Peyer's patch (tissue), 4 donors: ENCODE measurements at regions not wholly inside any gene's neighbourhood (a gene's known extent, or its start where the extent isn't known, plus 50 kb on each side); places are given as distances from the start of the nearest gene placed in this dataset.

ENCODE experiments used
- POLR2A ChIP-seq, 2 donors: fragments of 450-650 bp; IDR thresholded peaks; one replicate each; pipeline ENCODE4 v1.5.1; 2017; ENCODE audit warnings: antibody characterized with exemption in 2 of 2, mild to moderate bottlenecking in 2 of 2, moderate library complexity in 2 of 2
- TF ChIP-seq, protein P1 (sequence below), 6 experiments: fragments of 450-650 bp in 4 of 6; fragments of 200-600 bp in 2 of 6; sonication (generic) in 1 of 6; IDR thresholded peaks; one replicate each; pipeline ENCODE4 v1.5.1; 2017 to 2019; ENCODE audit warnings: antibody characterized with exemption in 6 of 6, mild to moderate bottlenecking in 3 of 6, moderate library complexity in 1 of 6

DNA sequence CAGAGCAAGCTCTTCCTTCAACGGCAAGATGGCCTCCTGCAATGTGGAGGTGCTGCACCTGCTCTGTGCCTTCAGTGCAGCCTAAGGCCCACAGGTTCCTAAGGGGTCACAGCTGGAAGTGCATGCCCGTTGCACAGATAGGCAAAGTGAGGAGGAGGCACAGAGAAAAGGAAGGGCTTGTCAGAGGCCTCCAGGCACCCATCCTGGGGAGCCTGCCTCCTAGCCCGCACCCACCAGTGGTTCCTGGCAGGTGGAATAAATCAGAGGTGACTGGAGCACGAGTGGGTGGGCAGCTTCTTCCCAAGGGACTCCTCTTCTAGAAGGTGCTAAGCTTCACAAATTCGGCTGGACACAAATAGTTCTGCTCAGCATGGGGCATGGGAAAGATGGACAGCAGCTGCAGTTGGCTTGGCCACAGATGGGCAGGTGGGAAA, 52.8 kb upstream of the STXBP1 start:
- no peak for TF ChIP-seq POLR2A (IDR thresholded peaks at IDR 0.05)
- TF ChIP-seq, protein P1, sequence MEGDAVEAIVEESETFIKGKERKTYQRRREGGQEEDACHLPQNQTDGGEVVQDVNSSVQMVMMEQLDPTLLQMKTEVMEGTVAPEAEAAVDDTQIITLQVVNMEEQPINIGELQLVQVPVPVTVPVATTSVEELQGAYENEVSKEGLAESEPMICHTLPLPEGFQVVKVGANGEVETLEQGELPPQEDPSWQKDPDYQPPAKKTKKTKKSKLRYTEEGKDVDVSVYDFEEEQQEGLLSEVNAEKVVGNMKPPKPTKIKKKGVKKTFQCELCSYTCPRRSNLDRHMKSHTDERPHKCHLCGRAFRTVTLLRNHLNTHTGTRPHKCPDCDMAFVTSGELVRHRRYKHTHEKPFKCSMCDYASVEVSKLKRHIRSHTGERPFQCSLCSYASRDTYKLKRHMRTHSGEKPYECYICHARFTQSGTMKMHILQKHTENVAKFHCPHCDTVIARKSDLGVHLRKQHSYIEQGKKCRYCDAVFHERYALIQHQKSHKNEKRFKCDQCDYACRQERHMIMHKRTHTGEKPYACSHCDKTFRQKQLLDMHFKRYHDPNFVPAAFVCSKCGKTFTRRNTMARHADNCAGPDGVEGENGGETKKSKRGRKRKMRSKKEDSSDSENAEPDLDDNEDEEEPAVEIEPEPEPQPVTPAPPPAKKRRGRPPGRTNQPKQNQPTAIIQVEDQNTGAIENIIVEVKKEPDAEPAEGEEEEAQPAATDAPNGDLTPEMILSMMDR (IDR thresholded peaks at IDR 0.05): no peak
